HL-60 (cell line): ENCODE measurements at regions not wholly inside any gene's neighbourhood (a gene's known extent, or its start where the extent isn't known, plus 50 kb on each side); places are given as distances from the start of the nearest gene placed in this dataset.

ENCODE experiments used
- GABPA ChIP-seq: IDR thresholded peaks from 2 replicates; pipeline ENCODE4 v1.6.1; 2012; ENCODE audit warnings: low read depth
- POLR2AphosphoS5 ChIP-seq: IDR thresholded peaks from 2 replicates; pipeline ENCODE4 v1.6.1; 2012; ENCODE audit warnings: low read depth
- SPI1 ChIP-seq: IDR thresholded peaks from 2 replicates; pipeline ENCODE4 v1.6.1; 2012; ENCODE audit warnings: low read depth, mild to moderate bottlenecking, borderline replicate concordance
- TF ChIP-seq, protein P1 (sequence below): IDR thresholded peaks from one replicate; pipeline ENCODE4 v1.5.1; 2011; ENCODE audit warnings: low read length, control low read depth, inconsistent platforms; ENCODE audit not compliant: insufficient read depth
- TF ChIP-seq, protein P2 (sequence below): IDR thresholded peaks from 2 replicates; pipeline ENCODE4 v1.6.1; 2012; ENCODE audit warnings: low read depth; ENCODE audit not compliant: insufficient replicate concordance

- TF ChIP-seq POLR2AphosphoS5, result no peak
- TF ChIP-seq, protein P1, sequence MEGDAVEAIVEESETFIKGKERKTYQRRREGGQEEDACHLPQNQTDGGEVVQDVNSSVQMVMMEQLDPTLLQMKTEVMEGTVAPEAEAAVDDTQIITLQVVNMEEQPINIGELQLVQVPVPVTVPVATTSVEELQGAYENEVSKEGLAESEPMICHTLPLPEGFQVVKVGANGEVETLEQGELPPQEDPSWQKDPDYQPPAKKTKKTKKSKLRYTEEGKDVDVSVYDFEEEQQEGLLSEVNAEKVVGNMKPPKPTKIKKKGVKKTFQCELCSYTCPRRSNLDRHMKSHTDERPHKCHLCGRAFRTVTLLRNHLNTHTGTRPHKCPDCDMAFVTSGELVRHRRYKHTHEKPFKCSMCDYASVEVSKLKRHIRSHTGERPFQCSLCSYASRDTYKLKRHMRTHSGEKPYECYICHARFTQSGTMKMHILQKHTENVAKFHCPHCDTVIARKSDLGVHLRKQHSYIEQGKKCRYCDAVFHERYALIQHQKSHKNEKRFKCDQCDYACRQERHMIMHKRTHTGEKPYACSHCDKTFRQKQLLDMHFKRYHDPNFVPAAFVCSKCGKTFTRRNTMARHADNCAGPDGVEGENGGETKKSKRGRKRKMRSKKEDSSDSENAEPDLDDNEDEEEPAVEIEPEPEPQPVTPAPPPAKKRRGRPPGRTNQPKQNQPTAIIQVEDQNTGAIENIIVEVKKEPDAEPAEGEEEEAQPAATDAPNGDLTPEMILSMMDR, result no peak
- TF ChIP-seq, protein P2, sequence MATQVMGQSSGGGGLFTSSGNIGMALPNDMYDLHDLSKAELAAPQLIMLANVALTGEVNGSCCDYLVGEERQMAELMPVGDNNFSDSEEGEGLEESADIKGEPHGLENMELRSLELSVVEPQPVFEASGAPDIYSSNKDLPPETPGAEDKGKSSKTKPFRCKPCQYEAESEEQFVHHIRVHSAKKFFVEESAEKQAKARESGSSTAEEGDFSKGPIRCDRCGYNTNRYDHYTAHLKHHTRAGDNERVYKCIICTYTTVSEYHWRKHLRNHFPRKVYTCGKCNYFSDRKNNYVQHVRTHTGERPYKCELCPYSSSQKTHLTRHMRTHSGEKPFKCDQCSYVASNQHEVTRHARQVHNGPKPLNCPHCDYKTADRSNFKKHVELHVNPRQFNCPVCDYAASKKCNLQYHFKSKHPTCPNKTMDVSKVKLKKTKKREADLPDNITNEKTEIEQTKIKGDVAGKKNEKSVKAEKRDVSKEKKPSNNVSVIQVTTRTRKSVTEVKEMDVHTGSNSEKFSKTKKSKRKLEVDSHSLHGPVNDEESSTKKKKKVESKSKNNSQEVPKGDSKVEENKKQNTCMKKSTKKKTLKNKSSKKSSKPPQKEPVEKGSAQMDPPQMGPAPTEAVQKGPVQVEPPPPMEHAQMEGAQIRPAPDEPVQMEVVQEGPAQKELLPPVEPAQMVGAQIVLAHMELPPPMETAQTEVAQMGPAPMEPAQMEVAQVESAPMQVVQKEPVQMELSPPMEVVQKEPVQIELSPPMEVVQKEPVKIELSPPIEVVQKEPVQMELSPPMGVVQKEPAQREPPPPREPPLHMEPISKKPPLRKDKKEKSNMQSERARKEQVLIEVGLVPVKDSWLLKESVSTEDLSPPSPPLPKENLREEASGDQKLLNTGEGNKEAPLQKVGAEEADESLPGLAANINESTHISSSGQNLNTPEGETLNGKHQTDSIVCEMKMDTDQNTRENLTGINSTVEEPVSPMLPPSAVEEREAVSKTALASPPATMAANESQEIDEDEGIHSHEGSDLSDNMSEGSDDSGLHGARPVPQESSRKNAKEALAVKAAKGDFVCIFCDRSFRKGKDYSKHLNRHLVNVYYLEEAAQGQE, result no peak
- TF ChIP-seq GABPA, result no peak
- no peak for TF ChIP-seq SPI1
These were observed 1089.2 kb downstream of the C4orf33 start for GRCh38 chr4:130185123-130185522.
